NCI-H82 (cell line): ENCODE measurements at regions not wholly inside any gene's neighbourhood (a gene's known extent, or its start where the extent isn't known, plus 50 kb on each side); places are given as distances from the start of the nearest gene placed in this dataset.
"Not testable (repeated sequence)": the region's sequence is repeated elsewhere in the genome, so short reads cannot be mapped to it uniquely, and the experiment has no call there.

ENCODE experiments used
- DNase-seq: peaks from one replicate; lab custom pipeline; 2025; lab: John Stamatoyannopoulos, UW

DNA sequence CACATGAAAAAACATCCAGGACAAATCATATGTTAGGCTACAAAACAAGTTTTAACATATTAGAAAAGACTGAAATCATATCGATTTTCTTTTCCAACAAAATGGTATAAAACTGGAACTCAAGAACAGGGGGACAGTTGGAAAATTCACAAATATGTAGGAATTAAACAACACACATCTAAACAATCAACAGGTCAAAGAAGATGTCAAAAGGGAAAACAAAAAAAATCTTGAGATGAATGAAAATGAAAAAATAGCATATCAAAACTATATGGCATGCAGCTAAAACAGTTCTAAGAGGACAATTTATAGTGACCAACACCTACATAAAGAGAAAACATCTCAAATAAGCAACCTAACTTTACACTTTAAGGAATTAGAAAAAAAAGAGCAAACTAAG lies 585.3 kb downstream of the UQCRFS1 start:
- no peak for DNase-seq

DNA sequence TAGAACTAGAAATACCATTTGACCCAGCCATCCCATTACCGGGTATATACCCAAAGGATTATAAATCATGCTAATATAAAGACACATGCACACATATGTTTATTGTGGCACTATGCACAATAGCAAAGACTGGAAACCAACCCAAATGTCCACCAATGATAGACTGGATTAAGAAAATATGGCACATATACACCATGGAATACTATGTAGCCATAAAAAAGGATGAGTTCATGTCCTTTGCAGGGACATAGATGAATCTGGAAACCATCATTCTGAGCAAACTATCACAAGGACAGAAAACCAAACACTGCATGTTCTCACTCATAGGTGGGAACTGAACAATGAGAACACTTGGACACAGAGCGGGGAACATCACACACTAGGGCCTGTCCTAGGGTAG lies 586.5 kb downstream of the UQCRFS1 start:
- not testable (repeated sequence) for DNase-seq

DNA sequence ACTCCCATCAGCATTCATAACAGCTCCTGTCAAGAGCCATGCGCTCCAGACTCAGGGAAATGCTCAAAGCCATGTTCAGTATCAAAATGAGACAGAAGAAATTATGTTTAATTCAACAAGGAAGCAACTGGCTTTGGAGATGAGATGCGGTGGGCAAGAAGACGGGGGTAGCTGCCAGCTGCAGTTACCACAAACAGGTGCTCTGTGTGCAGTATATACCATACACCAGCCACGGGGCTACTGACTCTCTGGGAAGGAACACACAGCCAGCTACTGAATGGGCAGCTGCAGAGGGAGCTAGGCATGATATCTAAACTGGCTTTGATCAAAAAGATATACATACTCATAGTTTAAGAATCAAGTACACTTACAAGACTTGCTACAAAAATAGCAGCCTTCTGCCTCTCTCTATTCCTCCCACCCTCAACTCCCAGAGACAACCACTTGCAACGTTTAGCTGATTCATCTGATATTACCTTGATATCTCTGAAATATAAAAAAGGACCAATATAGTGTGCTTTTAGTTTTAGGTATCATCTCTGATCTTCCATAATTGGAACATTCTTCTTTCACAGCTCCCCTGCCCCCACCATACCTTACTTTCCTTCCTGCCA lies 593.0 kb downstream of the UQCRFS1 start:
- DNase-seq = no peak

DNA sequence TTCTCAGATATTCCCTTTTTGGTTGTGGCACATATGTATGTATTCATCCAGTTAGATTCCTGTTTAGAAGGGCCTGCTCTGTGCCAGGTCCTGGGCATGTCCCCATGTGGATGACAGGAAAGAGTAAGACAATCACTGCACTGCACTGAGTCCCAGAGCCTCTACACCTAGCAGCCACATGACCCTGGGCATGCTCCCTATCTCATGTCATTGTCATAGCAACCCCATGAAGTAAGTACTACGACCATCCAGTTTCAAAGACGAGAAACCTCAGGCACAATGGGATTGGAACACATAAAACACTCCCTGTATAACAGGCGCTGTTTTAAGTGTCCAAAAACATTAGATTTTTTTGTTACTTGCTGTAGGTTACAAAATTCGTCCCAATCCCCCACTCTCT lies 594.4 kb downstream of the UQCRFS1 start:
- no peak for DNase-seq

DNA sequence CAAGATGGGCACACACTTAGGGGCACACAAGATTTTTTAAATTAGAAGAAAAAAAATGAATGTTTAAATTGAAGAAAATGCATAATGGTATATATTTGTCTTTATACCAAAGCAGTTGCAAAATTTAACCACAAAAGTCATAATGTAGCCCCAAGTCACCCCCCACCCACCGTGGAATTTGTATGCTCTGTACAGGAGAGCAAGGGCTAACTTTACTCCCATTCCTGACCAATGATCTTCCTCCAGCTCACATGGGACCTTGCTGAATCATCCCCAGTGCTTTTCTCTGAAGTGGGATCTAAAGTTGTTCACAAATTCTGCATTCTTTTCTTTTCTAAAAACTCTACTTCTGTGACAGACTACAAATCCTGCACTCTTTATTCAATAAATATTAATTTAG lies 597.0 kb downstream of the UQCRFS1 start:
- DNase-seq = no peak

DNA sequence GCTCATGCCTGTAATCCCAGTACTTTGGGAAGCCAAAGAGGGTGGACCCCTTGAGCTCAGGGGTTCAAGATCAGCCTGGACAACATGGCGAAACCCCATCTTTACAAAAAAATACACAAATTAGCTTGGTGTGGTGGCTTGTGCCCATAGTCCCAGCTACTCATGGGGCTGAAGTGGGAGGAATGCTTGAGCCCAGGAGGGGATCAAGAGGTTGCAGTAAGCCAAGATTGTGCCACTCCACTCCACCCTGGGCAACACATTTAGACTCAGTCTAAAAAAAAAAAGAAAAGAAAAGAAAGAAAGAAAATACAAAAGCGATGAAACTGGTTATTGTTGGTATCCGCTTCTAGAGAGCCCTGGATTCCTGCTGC lies 597.4 kb downstream of the UQCRFS1 start:
- no peak for DNase-seq

DNA sequence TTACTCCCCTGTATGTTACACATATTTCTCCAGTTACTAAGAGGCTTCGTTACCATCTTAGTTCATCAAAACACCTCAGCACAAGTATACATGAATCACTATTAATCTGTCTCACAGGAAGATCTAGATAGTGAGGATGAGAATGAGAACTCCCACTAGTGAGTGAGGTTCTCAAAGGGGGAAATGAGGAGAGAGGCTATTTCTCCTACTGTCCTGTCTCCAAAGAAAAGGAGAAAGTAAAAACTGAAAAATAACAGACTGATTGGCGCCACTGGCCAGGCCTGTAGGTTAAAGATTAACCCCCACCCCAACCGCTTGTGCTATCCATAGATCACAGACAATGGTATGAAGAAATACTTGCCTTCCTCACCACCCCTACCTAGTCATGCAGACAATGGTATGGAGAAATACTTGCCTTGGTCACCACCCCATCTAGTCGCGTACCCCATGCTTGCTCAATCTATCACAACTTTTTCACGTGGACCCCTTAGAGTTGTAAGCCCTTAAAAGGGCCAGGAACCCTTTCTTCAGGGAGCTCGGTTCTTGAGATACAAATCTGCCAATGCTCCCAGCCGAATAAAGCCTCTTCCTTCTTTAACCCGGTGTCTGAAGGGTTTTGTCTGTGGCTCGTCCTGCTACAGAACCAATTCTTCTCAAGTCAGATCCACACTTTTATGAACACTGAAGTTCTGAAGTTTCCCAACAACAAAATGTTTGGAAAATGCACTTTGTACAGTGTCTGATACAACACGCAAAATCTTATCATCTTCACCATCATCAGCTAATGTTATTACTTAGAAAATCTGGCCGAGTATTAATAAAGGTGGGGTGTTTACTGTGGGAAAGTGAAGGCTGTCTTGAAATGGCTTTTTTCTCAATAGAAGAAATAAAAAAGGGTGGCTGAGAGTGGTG lies 598.1 kb downstream of the UQCRFS1 start:
- DNase-seq = no peak

DNA sequence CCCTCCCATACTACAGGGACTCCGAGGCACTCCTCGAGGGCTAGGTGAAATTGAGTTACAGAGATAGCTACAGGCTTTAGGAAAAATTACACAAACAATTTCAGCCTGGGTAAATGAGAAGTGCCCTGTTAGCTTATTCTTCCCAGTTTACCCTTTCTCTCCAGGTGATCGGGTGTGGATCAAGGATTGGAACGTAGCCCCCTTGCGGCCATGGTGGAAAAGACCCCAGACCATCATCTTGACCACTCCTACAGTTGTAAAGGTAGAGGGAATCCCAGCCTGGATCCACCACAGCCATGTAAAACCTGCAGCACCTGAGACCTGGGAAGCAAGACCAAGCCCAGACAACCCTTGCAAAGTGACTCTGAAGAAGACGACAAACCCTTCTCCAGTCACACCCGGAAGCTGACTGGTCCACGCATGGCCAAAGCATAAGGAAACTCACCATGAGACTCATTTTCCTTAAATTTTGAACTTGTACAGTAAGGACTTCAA lies 600.6 kb downstream of the UQCRFS1 start:
- peak; percentile 1 for DNase-seq

DNA sequence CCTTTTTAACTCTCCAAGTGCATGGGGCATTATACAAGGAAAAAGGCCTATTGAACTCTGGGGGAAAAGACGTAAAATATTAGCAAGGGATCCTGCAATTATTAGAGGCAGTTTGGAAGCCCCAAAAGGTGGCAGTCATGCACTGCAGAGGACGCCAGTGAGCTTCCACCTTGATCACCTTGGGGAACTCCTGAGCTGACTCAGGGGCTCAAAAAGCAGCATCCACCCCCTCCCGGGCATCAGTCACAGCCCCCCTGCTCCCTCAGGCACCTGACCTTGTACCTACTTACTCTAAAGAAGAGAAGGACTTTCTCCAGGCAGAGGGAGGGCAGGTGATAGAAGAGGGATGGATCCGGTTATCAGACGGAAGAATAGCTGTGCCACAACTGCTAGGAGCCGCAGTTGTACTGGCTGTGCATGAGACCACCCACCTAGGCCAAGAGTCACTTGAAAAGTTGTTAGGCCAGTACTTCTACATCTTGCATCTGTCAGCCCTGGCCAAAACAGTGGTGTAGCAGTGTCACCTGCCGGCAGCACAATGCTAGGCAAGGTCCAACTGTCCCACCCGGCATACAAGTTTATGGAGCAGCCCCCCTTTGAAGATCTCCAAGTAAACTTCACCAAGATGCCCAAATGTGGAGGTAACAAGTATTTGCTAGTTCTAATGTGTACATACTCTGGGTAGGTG lies 601.6 kb downstream of the UQCRFS1 start:
- DNase-seq = not testable (repeated sequence)

DNA sequence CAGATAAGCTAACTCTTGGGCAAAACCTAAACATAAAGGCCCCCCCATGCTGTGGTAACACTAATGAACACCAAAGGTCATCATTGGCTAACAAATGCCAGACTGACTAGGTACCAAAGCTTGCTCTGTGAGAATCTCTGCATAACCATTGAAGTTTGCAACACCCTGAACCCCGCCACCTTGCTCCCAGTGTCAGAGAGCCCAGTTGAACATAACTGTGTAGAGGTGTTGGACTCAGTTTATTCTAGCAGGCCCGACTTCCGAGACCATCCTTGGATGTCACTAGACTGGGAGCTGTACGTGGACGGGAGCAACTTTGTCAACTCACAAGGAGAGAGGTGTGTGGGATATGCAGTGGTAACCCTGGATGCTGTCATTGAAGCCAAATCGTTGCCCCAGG lies 602.2 kb downstream of the UQCRFS1 start:
- DNase-seq = no peak

DNA sequence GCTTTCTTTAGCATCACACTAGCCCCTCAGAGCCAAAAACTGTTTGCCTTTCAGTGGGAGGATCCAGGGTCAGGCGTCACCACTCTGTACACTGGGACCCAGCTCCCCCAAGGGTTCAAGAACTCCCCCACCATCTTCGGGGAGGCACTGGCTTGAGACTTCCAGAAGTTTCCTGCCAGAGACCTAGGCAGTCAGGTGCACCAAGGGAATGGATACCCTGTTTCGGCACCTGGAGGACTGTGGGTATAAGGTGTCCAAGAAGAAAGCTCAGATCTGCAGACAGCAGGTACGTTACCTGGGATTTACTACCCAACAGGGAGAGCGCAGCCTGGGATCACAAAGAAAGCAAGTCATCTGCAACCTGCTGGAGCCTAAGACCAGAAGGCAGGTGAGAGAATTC lies 603.0 kb downstream of the UQCRFS1 start:
- no peak for DNase-seq

DNA sequence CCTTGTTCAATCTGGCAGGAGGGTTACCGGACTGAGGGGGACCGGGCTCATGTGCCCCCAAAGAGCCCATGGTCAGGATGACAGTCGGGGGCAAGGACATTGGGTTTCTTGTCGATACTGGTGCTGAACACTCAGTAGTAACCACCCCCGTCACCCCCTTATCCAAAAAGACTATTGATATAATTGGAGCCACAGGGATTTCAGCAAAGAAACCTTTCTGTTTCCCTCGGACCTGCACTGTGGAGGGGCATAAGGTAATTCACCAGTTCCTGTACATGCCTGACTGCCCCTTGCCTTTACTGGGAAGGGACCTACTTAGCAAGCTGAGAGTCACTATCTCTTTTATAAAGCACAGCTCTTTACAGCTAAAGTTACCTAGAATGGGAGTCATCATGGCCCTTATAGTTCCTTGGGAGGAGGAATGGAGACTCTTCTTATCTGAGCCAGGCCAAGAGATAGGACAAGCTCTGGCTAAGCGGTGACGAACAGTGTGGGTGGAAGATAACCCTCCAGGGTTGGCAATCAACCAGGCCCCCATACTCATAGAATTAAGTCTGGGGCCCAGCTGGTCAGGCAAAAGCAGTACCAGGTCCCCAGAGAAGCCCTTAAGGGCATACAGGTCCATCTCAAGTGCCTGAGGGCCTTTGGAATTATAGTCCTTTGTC lies 603.7 kb downstream of the UQCRFS1 start:
- no peak for DNase-seq

DNA sequence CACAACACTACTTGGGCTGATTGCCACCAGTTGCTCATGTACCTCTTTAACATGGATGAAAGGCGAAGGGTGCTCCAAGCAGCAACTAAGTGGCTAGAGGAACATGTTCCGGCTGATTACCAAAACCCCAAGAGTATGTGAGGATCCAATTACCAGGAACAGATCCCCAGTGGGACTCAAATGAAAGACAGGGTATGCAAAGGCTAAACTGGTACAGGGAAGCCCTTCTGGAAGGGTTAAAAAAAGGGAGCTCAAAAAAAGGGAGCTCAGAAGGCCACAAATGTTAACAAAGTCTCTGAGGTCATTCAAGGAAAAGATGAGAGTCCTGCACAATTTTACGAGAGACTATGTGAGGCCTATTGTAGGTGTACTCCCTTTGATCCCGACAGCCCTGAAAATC lies 604.7 kb downstream of the UQCRFS1 start:
- DNase-seq = no peak

DNA sequence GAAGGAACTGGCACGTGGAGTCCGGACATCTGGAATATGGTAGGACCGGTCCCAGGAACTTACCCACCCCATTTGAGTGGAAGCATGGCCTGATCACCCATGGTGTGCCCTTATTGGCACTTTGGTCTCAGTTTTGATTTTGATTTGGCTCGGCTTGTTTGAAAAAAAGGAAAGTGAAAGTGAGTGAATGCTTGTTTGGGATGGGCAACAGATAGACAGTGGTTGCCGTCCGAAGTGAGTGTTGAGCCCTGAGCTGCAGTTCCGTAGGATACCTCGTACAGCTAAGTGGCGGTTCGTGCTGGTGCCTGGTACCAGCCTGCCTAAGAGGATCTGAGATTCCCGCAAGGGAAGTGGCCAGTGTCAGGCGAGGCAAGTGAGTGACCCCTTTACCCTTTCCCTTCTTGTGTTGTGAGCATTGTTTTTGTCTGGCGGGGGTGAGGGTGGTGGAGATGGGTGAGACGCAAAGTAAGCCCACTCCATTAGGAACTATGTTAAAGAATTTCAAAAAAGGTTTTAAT lies 605.8 kb downstream of the UQCRFS1 start:
- DNase-seq = no peak

DNA sequence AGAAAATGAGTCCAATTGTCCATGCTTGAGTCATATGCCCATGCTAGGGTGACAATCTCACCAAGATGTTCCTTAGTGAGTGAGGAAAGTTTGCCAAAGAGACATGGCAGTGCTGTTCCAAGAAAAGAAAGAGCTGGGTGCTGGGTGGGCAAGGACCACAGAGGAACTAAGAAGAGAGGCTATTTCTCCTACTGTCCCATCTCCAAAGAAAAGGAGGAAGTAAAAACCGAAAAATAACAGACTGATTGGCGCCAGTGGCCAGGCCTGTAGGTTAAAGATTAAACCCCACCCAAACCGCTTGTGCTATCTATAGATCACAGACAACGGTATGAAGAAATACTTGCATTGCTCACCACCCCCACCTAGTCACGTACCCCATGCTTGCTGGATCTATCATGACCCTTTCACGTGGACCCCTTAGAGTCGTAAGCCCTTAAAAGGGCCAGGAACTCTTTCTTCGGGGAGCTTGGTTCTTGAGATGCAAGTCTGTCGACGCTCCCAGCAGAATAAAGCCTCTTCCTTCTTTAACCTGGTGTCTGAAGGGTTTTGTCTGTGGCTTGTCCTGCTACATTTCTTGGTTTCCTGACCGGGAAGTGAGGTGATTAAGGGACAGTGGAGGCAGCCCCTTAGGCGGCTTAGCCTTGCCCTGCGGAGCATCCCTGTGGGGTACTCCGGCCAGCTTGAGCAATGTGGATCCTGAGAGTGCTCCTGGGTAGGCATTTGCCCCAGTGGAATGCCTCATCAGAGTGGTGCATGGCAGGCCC lies 606.5 kb downstream of the UQCRFS1 start:
- DNase-seq = no peak

DNA sequence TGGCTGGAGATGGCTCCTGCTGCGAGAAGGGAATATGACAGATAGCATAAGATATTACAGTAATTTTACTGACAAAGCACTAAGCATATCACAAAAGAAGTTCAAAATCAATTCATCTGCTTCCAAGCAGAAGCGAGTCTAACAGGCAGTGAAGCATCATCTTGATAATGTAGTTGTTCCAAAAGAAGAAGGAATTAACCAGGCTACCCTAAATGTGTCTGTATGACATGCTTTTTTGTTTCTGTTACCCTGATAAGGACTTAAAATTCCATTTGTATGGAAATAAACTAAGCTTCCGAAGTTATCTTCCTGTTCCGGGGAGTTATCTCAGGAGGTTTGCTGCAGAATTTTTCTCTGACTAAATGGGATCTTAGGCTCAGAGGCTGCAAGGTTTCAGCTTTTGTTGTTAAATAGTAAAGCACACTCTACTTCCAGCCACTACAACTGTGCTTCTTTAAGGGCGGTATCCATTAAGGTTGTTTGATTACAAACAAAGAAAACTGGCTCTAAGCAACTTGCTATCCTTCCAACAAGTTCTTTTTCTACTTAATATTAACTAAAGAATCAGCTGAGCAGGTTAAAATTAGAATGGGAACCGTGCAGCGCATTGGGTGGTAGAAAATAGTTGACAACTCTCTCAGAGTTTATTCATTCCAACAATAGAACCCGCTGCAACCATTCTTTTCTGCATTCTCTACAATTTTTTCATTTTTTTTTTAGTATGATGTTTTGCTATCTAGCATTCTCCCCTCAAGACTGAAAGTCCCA lies 607.3 kb downstream of the UQCRFS1 start:
- no peak for DNase-seq

DNA sequence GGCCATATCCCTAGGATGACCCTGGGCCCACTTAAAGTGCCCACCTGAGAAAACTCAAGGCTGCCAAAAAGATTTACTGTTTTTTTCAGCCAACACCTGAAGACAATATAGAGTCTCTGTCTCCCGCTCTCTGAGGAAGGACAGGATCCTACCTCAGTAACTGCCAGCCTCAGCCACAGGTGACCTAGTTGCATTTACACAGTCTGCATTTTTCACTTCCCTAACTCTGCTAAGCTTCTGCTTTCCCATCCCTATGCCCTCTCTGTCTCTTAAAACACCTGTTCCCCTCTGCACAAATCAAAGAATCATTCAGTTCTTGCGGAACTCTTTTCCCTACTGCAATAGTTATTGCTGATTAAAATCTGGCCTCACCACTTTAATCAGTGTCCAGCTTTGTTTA lies 609.5 kb downstream of the UQCRFS1 start:
- DNase-seq = no peak

DNA sequence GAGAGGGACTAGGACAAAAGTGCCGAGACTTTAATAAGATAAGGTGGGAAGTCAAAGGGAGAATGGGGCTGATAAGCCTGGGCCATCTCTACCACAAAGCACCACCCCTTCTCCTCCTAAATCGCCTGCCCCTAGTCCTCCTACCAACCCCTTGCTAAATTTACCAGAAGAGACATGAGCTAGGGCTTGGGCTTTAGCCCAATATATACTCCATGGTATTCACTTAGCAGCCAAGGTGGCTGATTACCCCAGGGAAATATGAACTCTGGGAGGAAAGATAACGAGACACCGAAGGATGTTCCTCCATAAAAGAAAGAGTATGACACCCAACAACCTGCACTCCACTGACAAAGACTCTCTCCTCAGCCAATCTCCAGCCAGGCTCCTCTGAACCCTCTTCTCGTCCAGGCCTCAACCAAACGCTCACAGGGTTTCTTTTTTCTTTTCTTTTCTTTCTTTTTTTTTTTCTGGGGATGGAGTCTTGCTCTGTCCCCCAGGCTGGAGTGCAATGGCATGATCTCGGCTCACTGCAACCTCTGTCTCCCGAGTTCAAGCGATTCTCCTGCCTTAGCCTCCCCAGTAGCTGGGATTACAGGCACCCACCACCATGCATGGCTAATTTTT lies 610.2 kb downstream of the UQCRFS1 start:
- DNase-seq = no peak

DNA sequence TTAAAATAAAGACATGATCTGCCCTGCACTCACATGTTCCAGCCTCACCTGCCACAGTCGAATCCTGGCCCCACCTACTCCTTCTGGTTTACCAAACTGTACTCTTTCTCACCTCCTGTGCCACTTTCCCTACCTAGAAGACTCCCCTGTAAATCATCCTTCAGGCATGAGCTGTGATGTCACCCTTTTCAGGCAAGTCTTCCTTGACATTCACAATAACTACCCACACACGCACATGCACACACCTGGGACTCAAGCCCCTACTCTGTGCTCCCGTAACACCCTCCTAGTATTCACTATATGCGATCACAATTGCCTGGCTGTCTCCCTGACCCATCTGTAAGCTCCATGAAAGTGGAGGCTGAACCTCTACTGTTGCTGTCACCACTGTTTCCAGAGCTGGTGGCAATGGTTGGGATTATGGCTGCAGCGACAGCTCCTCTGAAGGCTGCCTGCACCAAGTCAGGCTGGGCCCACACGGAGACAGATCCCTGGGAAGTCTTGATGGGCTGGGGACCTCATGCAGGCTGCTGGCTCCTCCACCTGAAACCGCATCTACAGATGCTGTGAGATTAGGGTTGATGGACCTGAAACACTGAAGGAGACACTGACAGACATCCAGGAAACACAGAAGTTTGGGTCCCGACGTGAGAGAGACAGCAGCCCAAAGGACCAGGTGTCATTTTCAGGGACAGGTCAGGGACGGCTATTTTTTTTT lies 611.1 kb downstream of the UQCRFS1 start:
- no peak for DNase-seq
